Naive thymus-derived CD4-positive, alpha-beta T cell (primary cell): ENCODE measurements at regions not wholly inside any gene's neighbourhood (a gene's known extent, or its start where the extent isn't known, plus 50 kb on each side); places are given as distances from the start of the nearest gene placed in this dataset.

Source experiments
- ATAC-seq: fragments of 150-1000 bp; cut with Tn5 transposase; 2 replicates; pipeline ENCODE4 v1.10.0; 2021; ENCODE audit warnings: mild to moderate bottlenecking, moderate library complexity
- CTCF ChIA-PET: fragments of 350-600 bp; sonication (Branson Sonifier 250); formaldehyde crosslinking; loops from one replicate; lab custom pipeline; 2021; ENCODE audit warnings: antibody characterized with exemption; lab: Charles Lee
- POLR2A ChIA-PET: fragments of 350-600 bp; sonication (Branson Sonifier 250); formaldehyde crosslinking; loops from one replicate; lab custom pipeline; 2021; ENCODE audit warnings: antibody characterized with exemption, inconsistent platforms; lab: Charles Lee
- DNase-seq, 9 donors: peaks; one replicate each; pipeline versions ENCODE4 v3.0.0 to v3.0.0-alpha.2; 2020 to 2022; ENCODE audit warnings: mixed read lengths in 1 of 9
- H3K27ac ChIP-seq: one replicate; pipeline ENCODE4 v1.7.0; 2013; ENCODE audit warnings: mild to moderate bottlenecking, low read depth, low read length, moderate library complexity
- H3K27me3 ChIP-seq, 2 donors: one replicate each; pipeline ENCODE4 v1.7.0; 2013; ENCODE audit warnings: low read length in 2 of 2, mild to moderate bottlenecking in 2 of 2, moderate library complexity in 2 of 2; ENCODE audit not compliant: control insufficient read depth in 2 of 2, insufficient read depth in 2 of 2
- H3K36me3 ChIP-seq, 3 experiments: 1 replicate in 2 of 3; 2 replicates in 1 of 3; pipeline ENCODE4 v1.7.0; 2013; ENCODE audit warnings: low read length in 3 of 3, mild to moderate bottlenecking in 3 of 3, moderate library complexity in 1 of 3; ENCODE audit not compliant: insufficient read depth in 3 of 3, control insufficient read depth in 2 of 3
- H3K4me1 ChIP-seq, 2 donors: one replicate each; pipeline ENCODE4 v1.7.0; 2013; ENCODE audit warnings: low read length in 2 of 2, mild to moderate bottlenecking in 2 of 2, moderate library complexity in 1 of 2; ENCODE audit not compliant: control insufficient read depth in 2 of 2, insufficient read depth in 2 of 2
- H3K4me3 ChIP-seq: 2 replicates; pipeline ENCODE4 v1.7.0; 2013; ENCODE audit warnings: mild to moderate bottlenecking, low read length
- H3K9me3 ChIP-seq, 3 experiments: 1 replicate in 2 of 3; 2 replicates in 1 of 3; pipeline ENCODE4 v1.7.0; 2013; ENCODE audit warnings: low read length in 3 of 3; ENCODE audit not compliant: control insufficient read depth in 2 of 3
- H3K27ac Mint-ChIP-seq, 9 donors: one replicate each; pipeline ENCODE4 v1.8.0; 2020 to 2022; ENCODE audit warnings: mixed read lengths in 9 of 9, mild to moderate bottlenecking in 8 of 9, moderate library complexity in 5 of 9, inconsistent platforms in 2 of 9
- H3K27me3 Mint-ChIP-seq, 5 donors: one replicate each; pipeline ENCODE4 v1.8.0; 2021 to 2022; ENCODE audit warnings: mixed read lengths in 5 of 5, mild to moderate bottlenecking in 1 of 5
- H3K36me3 Mint-ChIP-seq, 5 donors: one replicate each; pipeline ENCODE4 v1.8.0; 2020 to 2022; ENCODE audit warnings: mixed read lengths in 5 of 5, mild to moderate bottlenecking in 3 of 5, inconsistent platforms in 1 of 5
- H3K4me1 Mint-ChIP-seq, 7 donors: one replicate each; pipeline ENCODE4 v1.8.0; 2020 to 2022; ENCODE audit warnings: mixed read lengths in 7 of 7, mild to moderate bottlenecking in 3 of 7, inconsistent platforms in 1 of 7
- H3K4me3 Mint-ChIP-seq, 10 donors: one replicate each; pipeline ENCODE4 v1.8.0; 2020 to 2022; ENCODE audit warnings: mild to moderate bottlenecking in 10 of 10, mixed read lengths in 10 of 10, moderate library complexity in 6 of 10, inconsistent platforms in 2 of 10
- H3K9me3 Mint-ChIP-seq, 11 donors: one replicate each; pipeline ENCODE4 v1.8.0; 2020 to 2022; ENCODE audit warnings: mixed read lengths in 11 of 11, mild to moderate bottlenecking in 4 of 11, inconsistent platforms in 1 of 11, moderate library complexity in 1 of 11
- intact Hi-C, 2 donors: fragments of 100-400 bp; cut with micrococcal nuclease; formaldehyde crosslinking; loops; one replicate each; pipeline ENCODE4 v1.15.1; 2023

DNA sequence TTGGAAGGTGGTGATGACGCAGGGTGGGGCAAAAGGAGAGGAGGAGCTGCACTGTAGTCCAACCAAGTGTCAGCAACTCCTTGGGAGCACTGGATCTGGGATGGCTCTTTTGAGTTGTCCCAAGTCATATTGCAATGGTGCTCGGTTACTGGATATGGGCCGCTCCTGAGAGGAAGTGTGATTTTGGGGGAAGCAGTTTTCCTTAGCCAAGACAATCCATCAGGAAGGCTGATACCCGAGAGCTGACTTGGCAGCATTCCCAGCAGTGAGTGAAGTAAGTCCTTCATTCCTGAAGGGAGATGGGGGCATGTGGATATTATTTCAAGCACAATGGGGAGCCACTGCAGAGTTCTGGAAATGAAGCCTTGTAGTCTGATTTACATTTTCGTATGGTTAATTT, 354.1 kb downstream of the RFPL4B start:
- Mint-ChIP-seq H3K4me1 (no peaks in the 10 kb centered on the region), H3K27ac (no peak overlapping the region), H3K4me3 (no peak overlapping the region), H3K9me3 (peaks cover 0 to 11% (median 3%) of the 10 kb centered on the region in 11 donors), H3K27me3 (no peaks in the 10 kb centered on the region), H3K36me3 (no peaks in the 10 kb centered on the region)
- no peak overlapping the region for H3K4me3 ChIP-seq
- intact Hi-C loops = no loop called here
- POLR2A ChIA-PET = no interaction called here
- H3K27ac ChIP-seq = no peak overlapping the region
- H3K36me3 ChIP-seq = no peaks in the 10 kb centered on the region
- H3K4me1 ChIP-seq = no peaks in the 10 kb centered on the region
- no peaks in the 10 kb centered on the region for H3K9me3 ChIP-seq
- CTCF ChIA-PET = no interaction called here
- DNase-seq = no peak
- ATAC-seq = no peak
- no peaks in the 10 kb centered on the region for H3K27me3 ChIP-seq

DNA sequence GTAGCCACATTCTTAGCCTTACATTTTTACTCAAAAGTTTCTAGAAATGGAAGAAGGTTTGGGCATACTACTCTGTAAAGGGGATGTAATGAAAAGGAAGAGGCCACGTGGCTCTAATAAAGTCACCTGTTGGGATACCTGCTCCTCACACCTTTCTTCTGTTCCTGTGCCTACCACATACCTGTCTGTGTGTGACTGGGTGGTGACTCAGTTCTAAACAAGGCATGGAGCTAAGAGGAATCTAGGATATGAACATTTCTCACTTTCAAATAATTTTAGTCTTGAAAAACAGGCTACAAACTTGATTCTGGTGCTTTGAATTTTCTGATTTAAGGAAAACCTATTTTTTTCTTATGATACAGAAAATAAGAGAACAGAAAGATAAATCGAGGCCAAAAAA, 363.6 kb downstream of the RFPL4B start:
- no peaks in the 10 kb centered on the region for H3K27me3 ChIP-seq
- no peaks in the 10 kb centered on the region for H3K36me3 ChIP-seq
- H3K9me3 Mint-ChIP-seq = peaks cover 0 to 7% (median 0%) of the 10 kb centered on the region in 11 donors
- no peaks in the 10 kb centered on the region for H3K27me3 Mint-ChIP-seq
- ChIA-PET CTCF (no interaction called here), POLR2A (no interaction called here)
- H3K27ac Mint-ChIP-seq = no peak overlapping the region
- H3K4me1 Mint-ChIP-seq = no peaks in the 10 kb centered on the region
- no peaks in the 10 kb centered on the region for H3K4me1 ChIP-seq
- no peak overlapping the region for H3K27ac ChIP-seq
- no peaks in the 10 kb centered on the region for H3K36me3 Mint-ChIP-seq
- no peak overlapping the region for H3K4me3 Mint-ChIP-seq
- DNase-seq (no peak), ATAC-seq (no peak)
- H3K4me3 ChIP-seq = no peak overlapping the region
- no peaks in the 10 kb centered on the region for H3K9me3 ChIP-seq
- intact Hi-C loops = no loop called here

- Histone ChIP-seq H3K4me3 (no peak overlapping the region), H3K36me3 (no peaks in the 10 kb centered on the region), H3K9me3 (no peaks in the 10 kb centered on the region), H3K27ac (no peak overlapping the region), H3K27me3 (no peaks in the 10 kb centered on the region), H3K4me1 (no peaks in the 10 kb centered on the region)
- ChIA-PET CTCF (no interaction called here), POLR2A (no interaction called here)
- H3K27me3 Mint-ChIP-seq = no peaks in the 10 kb centered on the region
- no peaks in the 10 kb centered on the region for H3K4me1 Mint-ChIP-seq
- DNase-seq (no peak), ATAC-seq (no peak)
- intact Hi-C loops = no loop called here
- no peak overlapping the region for H3K4me3 Mint-ChIP-seq
- no peaks in the 10 kb centered on the region for H3K36me3 Mint-ChIP-seq
- H3K27ac Mint-ChIP-seq = no peak overlapping the region
- H3K9me3 Mint-ChIP-seq = peaks cover 0 to 4% (median 0%) of the 10 kb centered on the region in 11 donors
Observed at GRCh38 chr6:112713402-112713801, 366.3 kb downstream of the RFPL4B start.

DNA sequence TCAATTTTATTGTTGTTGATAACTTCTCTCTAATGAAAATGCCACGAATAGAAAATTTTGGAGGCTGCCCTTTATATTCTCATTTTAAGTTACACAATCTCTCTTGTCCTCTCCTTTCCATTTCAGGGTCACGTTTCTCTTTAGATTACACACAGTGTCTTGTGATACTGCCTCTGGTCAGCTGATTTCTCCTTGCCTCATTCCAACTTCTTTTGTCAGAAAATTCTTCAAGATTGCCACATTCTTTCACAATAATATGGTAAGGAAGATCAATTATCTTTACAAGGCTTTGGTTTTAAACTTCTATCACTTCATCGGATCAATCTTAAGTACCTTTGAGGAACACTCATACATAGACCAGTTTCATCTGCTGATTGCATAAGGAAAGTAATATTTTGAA, 370.3 kb downstream of the RFPL4B start:
- intact Hi-C loops = no loop called here
- CTCF ChIA-PET = no interaction called here
- no peak for DNase-seq
- POLR2A ChIA-PET = no interaction called here
- Mint-ChIP-seq H3K9me3 (peaks cover 0 to 3% (median 0%) of the 10 kb centered on the region in 11 donors), H3K36me3 (no peaks in the 10 kb centered on the region), H3K27ac (no peak overlapping the region), H3K4me1 (no peaks in the 10 kb centered on the region), H3K27me3 (no peaks in the 10 kb centered on the region), H3K4me3 (no peak overlapping the region)
- no peaks in the 10 kb centered on the region for H3K9me3 ChIP-seq
- H3K27ac ChIP-seq = no peak overlapping the region
- no peaks in the 10 kb centered on the region for H3K4me1 ChIP-seq
- ATAC-seq = no peak
- no peaks in the 10 kb centered on the region for H3K36me3 ChIP-seq
- no peaks in the 10 kb centered on the region for H3K27me3 ChIP-seq
- no peak overlapping the region for H3K4me3 ChIP-seq

- Mint-ChIP-seq H3K9me3 (peaks cover 0 to 3% (median 0%) of the 10 kb centered on the region in 11 donors), H3K36me3 (no peaks in the 10 kb centered on the region), H3K27ac (no peak overlapping the region), H3K4me1 (no peaks in the 10 kb centered on the region), H3K4me3 (no peak overlapping the region), H3K27me3 (no peaks in the 10 kb centered on the region)
- Histone ChIP-seq H3K27ac (no peak overlapping the region), H3K4me3 (no peak overlapping the region), H3K4me1 (no peaks in the 10 kb centered on the region), H3K36me3 (no peaks in the 10 kb centered on the region), H3K27me3 (no peaks in the 10 kb centered on the region), H3K9me3 (no peaks in the 10 kb centered on the region)
- DNase-seq (no peak), ATAC-seq (no peak)
- ChIA-PET CTCF (no interaction called here), POLR2A (no interaction called here)
- intact Hi-C loops = no loop called here
Observed at GRCh38 chr6:112717856-112718255, 370.7 kb downstream of the RFPL4B start.

GRCh38 chr6:112725541-112726085, 378.5 kb downstream of the RFPL4B start:
- ChIA-PET CTCF (no interaction called here), POLR2A (no interaction called here)
- intact Hi-C loops = no loop called here
- DNase-seq (no peak), ATAC-seq (no peak)
- H3K4me3 ChIP-seq = no peak overlapping the region
- no peak overlapping the region for H3K27ac Mint-ChIP-seq
- no peaks in the 10 kb centered on the region for H3K27me3 ChIP-seq
- no peaks in the 10 kb centered on the region for H3K36me3 ChIP-seq
- H3K27ac ChIP-seq = no peak overlapping the region
- H3K27me3 Mint-ChIP-seq = no peaks in the 10 kb centered on the region
- peaks cover 0 to 4% (median 0%) of the 10 kb centered on the region in 5 donors for H3K36me3 Mint-ChIP-seq
- no peaks in the 10 kb centered on the region for H3K4me1 Mint-ChIP-seq
- H3K4me3 Mint-ChIP-seq = no peak overlapping the region
- no peaks in the 10 kb centered on the region for H3K9me3 ChIP-seq
- peaks cover 0 to 10% (median 0%) of the 10 kb centered on the region in 11 donors for H3K9me3 Mint-ChIP-seq
- no peaks in the 10 kb centered on the region for H3K4me1 ChIP-seq

DNA sequence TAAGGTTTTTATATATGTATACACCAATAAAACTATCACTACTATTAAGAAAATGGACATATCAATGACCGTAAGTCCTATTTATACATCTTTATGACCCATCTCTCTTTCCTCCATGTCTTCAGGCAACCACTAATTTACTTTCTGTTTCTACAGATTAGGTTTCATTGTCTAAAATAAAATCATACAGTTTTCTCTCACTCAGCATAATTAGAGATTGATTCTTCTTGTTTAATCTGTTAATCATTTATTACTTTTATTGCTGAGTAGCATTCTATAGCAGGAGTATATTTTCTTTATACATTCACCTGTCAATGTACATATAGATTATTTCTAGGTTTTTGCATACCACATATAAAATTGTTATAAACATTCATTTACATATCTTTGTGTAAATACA, 388.0 kb downstream of the RFPL4B start:
- Mint-ChIP-seq H3K4me3 (no peak overlapping the region), H3K36me3 (no peaks in the 10 kb centered on the region), H3K4me1 (no peaks in the 10 kb centered on the region), H3K27ac (no peak overlapping the region), H3K9me3 (peaks cover 0 to 14% (median 1%) of the 10 kb centered on the region in 11 donors), H3K27me3 (no peaks in the 10 kb centered on the region)
- ChIA-PET CTCF (no interaction called here), POLR2A (no interaction called here)
- H3K9me3 ChIP-seq = no peaks in the 10 kb centered on the region
- ATAC-seq (no peak), DNase-seq (no peak)
- no peak overlapping the region for H3K27ac ChIP-seq
- H3K4me1 ChIP-seq = no peaks in the 10 kb centered on the region
- H3K36me3 ChIP-seq = no peaks in the 10 kb centered on the region
- intact Hi-C loops = no loop called here
- no peaks in the 10 kb centered on the region for H3K27me3 ChIP-seq
- no peak overlapping the region for H3K4me3 ChIP-seq
